WI38 (cell line): ENCODE measurements at regions not wholly inside any gene's neighbourhood (a gene's known extent, or its start where the extent isn't known, plus 50 kb on each side); places are given as distances from the start of the nearest gene placed in this dataset.
"Not testable (repeated sequence)": the region's sequence is repeated elsewhere in the genome, so short reads cannot be mapped to it uniquely, and the experiment has no call there.

Source experiments
- H3K4me3 ChIP-seq: 2 replicates; pipeline ENCODE4 v1.5.1; 2011; ENCODE audit warnings: low read depth, mild to moderate bottlenecking, control low read depth, low read length
- TF ChIP-seq, protein P1 (sequence below): IDR thresholded peaks from 2 replicates; pipeline ENCODE4 v1.5.1; 2012; ENCODE audit warnings: low read depth, mild to moderate bottlenecking, control low read depth, low read length

GRCh38 chr6:159525445-159526025 is 167.5 kb downstream of the SOD2 start:
- TF ChIP-seq, protein P1, sequence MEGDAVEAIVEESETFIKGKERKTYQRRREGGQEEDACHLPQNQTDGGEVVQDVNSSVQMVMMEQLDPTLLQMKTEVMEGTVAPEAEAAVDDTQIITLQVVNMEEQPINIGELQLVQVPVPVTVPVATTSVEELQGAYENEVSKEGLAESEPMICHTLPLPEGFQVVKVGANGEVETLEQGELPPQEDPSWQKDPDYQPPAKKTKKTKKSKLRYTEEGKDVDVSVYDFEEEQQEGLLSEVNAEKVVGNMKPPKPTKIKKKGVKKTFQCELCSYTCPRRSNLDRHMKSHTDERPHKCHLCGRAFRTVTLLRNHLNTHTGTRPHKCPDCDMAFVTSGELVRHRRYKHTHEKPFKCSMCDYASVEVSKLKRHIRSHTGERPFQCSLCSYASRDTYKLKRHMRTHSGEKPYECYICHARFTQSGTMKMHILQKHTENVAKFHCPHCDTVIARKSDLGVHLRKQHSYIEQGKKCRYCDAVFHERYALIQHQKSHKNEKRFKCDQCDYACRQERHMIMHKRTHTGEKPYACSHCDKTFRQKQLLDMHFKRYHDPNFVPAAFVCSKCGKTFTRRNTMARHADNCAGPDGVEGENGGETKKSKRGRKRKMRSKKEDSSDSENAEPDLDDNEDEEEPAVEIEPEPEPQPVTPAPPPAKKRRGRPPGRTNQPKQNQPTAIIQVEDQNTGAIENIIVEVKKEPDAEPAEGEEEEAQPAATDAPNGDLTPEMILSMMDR = no peak

DNA sequence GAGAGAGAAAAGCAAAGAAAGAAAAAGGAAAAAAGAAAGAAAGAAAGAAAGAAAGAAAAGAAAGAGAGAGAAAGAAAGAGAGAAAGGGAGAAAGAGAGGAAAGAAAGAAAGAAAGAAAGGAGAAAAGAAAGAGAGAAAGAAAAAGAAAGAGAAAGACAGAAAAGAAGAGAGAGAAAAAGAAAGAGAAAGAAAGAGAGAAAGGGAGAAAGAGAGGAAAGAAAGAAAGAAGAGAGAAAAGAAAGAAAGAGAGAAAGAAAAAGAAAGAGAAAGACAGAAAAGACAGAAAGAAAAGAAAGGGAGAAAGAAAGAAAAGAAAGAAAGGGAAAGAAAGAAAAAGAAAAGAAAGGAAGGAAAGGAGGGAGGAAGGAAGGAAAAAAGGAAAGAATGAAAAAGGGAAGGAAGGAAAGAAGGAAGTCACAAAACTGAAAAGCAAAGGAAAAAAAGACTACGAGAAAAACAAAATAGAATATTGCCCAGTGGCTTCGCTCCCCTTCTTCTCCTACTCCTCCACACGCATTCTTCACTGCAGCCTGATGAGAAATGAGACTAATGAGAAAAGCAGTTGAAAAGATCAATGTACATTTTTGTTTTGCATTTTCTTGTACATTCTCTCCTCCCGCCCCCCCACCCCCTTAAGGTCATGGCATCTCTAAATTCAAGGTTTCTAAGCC is 170.0 kb downstream of the SOD2 start:
- TF ChIP-seq, protein P1 = no peak
- H3K4me3 ChIP-seq = no peak overlapping the region

More at GRCh38 chr6:159525445-159526025, 167.5 kb downstream of the SOD2 start:
- H3K4me3 ChIP-seq = no peak overlapping the region

DNA sequence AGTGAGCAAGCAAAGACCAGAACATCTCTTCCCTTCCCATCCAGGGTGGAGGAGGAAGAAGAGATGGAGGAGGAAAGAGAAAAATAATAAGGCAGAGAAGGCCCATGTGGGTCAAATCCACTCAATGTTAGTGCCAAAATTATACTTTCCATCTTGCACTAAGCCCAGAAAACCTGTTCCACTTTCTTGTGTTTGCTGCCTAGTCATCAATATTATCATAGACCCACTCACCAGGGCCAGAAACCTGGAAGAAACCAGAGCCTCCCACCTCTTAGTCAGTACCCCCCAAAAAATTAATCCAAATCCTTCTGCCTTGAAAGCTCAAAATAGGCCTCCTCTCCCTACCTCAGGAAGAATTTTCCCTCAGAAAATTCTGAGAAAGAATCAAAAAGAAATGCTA is 171.1 kb downstream of the SOD2 start:
- TF ChIP-seq, protein P1 = no peak
- no peak overlapping the region for H3K4me3 ChIP-seq

GRCh38 chr6:159520002-159520401 is 173.0 kb downstream of the SOD2 start:
- TF ChIP-seq, protein P1 = no peak

GRCh38 chr6:159515811-159516210 is 177.2 kb downstream of the SOD2 start:
- H3K4me3 ChIP-seq = not testable (repeated sequence)

More at GRCh38 chr6:159520002-159520401, 173.0 kb downstream of the SOD2 start:
- H3K4me3 ChIP-seq = no peak overlapping the region

- no peak overlapping the region for H3K4me3 ChIP-seq
- TF ChIP-seq, protein P1 = no peak
Observed at GRCh38 chr6:159513914-159514313, 179.1 kb downstream of the SOD2 start.

- H3K4me3 ChIP-seq = no peak overlapping the region
- TF ChIP-seq, protein P1 = no peak
Observed at GRCh38 chr6:159513074-159513720, 179.8 kb downstream of the SOD2 start.
